Activated gamma-delta T cell (primary cell): ENCODE measurements at regions not wholly inside any gene's neighbourhood (a gene's known extent, or its start where the extent isn't known, plus 50 kb on each side); places are given as distances from the start of the nearest gene placed in this dataset.
"Not testable (repeated sequence)": the region's sequence is repeated elsewhere in the genome, so short reads cannot be mapped to it uniquely, and the experiment has no call there.

Source experiments
- DNase-seq: peaks from one replicate; lab custom pipeline; 2025; lab: John Stamatoyannopoulos, UW

- DNase-seq, result no peak
These were observed 284.2 kb upstream of the ATP11B start for GRCh38 chr3:182508919-182509711.

GRCh38 chr3:182509844-182510460 lies 283.4 kb upstream of the ATP11B start:
- DNase-seq, result no peak

DNA sequence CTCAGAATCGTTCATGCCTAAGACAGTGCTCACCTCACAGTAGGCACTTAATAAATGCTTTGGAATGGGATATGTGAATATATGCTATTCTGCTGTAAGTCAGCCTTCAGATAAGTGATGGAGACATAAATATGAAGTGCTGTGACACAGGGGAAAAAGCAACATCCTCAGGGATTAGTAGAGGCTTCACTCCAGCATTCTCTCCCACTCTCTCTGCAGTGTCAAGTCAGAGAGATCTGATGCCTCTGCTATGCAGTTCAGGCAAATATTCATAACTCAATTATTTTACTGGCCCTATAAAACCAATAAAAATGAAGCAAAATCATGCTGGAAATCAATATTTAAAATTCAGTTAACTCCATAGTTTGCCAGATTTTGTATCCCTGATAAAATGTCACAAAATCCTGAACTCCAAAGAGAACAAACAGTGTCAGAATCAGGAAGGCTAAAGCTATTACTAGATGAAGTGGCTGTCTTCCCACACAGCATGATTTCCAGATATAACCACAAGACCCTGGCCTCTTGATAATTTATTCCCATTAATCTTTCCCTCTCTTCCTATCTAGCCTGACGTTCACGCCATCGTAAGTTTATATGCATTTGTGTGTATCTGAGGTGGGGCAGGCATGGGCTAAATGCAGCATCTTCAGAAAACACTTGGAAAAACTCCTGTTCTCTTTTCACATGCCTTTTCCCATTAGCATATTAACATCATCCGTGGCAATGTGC lies 278.9 kb upstream of the ATP11B start:
- no peak for DNase-seq

- no peak for DNase-seq
These were observed 276.5 kb upstream of the ATP11B start for GRCh38 chr3:182516597-182517336.

DNA sequence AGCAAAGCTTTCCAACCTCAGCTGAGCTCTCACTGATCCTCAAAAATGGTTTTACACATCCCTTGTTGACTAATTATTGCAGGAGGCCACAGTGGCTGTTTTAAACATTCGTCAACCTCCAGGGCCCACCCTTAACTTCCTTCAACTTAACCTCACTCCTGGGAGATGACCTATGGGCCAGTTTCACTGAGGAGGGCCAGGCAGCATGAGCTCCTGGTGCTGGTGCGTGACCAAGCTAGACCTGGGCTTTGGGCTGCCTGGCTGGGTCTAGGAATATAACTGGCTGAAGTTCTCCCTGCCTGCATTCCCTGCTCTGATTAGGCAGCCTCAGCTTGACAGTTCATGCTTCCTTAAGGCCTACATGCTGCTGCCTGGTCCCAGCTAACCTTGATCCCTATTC lies 273.7 kb upstream of the ATP11B start:
- no peak for DNase-seq

DNA sequence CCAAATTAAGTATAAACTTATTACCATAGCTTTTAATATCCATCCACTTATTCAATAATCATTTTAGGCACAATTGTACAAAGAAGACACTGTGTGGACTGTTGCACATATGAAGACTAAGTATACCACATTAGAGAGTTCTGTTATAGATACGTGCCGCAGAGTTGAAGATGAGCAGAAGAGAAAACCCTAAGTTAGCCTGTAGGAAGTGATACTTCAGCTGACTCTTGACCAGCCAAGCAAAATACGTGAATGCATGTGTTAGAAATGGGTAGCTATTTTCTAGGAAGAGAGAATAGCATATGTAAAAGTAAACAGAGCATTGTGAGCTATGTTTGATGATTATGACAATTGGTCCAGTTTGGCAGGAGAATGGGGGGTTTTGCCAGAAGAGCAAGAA lies 272.0 kb upstream of the ATP11B start:
- DNase-seq, result no peak

DNA sequence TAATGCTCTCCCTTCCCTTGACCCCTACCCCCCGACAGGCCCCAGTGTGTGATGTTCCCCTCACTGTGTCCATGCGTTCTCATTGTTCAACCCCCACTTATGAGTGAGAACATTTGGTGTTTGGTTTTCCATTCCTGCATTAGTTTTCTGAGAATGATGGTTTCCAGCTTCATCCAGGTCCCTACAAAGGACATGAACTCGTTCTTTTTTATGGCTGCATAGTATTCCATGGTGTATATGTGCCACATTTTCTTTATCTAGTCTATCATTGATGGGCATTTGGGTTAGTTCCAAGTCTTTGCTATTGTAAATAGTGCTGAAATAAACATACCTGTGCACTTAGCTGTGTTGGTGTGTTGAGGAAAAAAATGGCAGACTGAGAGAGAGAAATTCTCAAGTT lies 269.9 kb upstream of the ATP11B start:
- DNase-seq, result not testable (repeated sequence)

GRCh38 chr3:182523836-182524235 lies 269.5 kb upstream of the ATP11B start:
- DNase-seq, result no peak

GRCh38 chr3:182524711-182525401 lies 268.4 kb upstream of the ATP11B start:
- DNase-seq, result no peak

DNA sequence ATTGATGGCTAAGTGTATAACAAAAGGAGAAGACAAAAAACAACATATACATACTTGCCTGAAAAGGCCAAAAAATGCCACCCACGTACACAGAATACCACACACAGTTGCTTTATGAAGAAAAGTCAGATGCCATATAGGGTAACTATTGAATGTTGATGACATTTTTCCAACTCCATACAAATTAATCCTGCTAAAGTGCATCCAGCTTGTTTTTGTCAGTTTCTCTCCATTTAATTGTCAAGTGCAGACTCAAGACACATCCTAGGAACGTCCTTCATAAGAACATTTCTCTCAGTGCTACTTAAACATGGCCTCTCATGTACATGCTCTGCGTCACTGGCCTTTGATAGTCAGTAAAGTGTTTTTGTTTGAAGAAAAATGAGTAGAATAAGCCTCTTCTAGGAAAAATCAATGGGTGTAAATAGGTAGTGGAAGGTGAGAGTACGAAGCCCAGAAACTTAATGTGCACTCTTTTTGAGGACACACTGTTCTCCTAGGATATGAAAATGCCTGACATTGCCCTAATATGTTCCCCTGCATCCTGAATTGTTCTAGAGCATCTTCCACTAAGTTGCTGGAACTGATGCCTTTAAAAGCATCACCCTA lies 267.4 kb upstream of the ATP11B start:
- DNase-seq, result no peak

DNA sequence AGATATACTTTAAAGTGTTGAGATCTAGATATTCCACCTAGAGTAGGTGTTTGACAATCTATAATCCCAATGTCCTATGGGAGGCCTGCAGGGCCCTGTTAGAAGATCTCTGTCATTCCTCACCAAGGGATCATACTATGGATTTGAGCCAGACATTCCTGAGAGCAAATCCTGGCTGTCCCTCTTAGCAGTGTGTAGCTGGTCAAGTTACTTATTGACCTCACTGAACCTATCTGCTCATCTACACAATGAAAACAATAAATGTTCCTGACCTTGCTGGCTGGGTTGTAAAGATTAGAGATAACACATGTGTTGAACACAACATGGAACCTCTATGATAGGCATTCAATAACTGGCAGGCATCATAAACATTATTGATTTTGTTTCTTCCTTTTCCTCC lies 265.6 kb upstream of the ATP11B start:
- no peak for DNase-seq

GRCh38 chr3:182530316-182530715 lies 263.0 kb upstream of the ATP11B start:
- no peak for DNase-seq

GRCh38 chr3:182533394-182533793 lies 259.9 kb upstream of the ATP11B start:
- DNase-seq, result no peak

- no peak for DNase-seq
These were observed 248.8 kb upstream of the ATP11B start for GRCh38 chr3:182544542-182544941.

DNA sequence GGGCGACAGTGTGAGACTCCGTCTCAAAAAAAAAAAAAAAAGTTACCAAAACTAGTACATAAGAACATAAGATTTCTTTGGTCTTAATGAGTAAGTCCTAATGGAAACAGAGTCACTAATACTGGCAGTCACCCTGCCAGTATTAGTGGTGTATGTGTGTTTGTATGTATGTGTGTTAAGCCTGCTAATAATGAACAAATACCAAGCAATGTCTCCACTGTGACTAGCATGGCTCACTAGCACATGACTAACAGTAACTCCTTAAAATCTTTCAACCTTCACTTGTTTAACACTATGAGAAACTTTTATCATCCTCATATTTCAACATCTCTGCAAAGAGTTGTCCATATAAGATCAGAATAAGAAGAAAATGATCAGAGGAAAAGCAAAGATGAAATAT lies 231.0 kb upstream of the ATP11B start:
- DNase-seq, result no peak

GRCh38 chr3:182565916-182566796 lies 227.1 kb upstream of the ATP11B start:
- no peak for DNase-seq

DNA sequence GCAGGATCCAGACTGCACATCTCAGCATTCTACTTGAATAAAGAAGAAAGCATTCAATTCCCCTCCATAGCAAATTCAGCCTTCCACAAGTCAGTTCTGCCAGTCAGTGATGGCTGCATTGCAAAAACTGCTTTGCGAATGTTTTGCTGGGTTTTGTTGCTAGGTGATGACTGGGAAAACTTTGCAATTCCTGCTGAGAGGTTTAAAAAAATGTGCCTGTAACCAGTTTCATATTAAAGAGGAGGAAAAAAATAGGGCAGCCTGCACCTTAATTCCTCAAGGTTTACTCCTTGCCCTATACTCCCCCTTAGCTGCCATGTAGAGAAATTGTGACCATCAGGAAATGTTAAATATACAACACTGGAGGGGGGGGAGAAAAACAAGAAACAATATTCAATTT lies 225.6 kb upstream of the ATP11B start:
- no peak for DNase-seq

DNA sequence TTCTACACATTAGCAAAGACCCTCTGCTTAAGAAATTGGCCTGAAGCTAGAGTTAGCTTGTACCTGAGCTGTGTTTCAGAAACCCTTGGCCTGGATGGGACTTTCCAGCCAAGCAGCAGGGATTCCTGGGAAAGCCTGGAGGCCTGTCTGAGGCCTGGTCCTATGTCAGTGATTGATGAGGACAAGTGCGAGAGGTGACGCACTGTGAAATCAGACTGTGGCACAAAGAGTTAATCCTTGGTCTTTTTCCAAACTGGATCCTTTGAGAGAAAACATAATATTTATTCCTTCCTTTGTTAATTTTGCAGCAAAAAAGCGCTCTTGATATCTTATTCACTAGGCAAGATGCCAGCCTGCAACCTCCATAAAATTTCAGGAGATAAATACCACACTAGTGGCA lies 225.0 kb upstream of the ATP11B start:
- no peak for DNase-seq

DNA sequence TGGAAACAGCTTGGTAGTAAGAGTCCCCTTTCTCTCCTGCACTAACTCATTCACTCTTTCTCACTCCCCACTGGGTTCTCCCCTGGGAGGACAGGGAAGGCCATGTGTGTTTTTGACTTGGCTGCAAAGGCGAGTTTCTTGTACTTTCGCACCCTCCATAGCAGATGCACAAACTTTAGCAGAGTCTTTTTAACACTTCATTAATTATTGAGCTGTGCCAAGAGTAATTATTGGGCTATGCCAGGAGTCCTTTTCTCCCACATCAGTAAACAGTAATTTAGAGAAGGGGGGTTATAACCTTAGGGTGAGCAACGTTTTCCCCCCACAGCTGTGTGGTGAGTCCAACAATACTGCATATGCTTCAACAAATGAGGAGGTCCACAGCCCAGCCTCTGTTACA lies 224.4 kb upstream of the ATP11B start:
- no peak for DNase-seq

DNA sequence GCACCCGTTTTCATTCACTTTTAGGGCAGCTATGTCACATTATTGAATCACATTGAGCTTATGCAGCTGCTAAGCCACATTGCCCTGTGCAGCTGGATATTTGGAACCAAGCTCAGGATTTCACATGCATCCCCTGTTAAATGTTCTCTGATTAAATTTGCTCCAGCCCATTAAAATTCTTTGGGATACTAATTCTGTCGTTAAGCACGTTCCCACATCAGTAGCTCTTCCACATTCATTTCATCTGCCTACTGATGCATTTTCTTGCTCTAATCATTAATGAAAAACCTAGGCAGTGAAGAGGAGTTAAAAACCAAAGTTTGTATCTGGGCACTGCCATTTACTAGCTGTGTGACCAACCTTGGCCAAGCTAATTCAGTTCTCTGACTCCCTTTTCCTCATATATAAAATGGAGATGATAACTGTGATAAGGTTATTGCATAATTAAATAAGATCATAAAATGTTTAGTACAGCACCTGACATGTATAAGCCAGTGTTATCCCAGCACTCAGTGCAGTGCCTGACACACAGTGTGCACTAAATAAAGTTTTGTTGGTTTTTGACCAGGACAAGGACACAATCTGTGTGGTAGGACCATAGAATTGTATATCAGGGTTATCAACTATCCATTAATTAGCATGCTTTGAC lies 222.2 kb upstream of the ATP11B start:
- DNase-seq, result no peak
